ENCODE measurements at regions not wholly inside any gene's neighbourhood (a gene's known extent, or its start where the extent isn't known, plus 50 kb on each side); places are given as distances from the start of the nearest gene placed in this dataset.

DNA sequence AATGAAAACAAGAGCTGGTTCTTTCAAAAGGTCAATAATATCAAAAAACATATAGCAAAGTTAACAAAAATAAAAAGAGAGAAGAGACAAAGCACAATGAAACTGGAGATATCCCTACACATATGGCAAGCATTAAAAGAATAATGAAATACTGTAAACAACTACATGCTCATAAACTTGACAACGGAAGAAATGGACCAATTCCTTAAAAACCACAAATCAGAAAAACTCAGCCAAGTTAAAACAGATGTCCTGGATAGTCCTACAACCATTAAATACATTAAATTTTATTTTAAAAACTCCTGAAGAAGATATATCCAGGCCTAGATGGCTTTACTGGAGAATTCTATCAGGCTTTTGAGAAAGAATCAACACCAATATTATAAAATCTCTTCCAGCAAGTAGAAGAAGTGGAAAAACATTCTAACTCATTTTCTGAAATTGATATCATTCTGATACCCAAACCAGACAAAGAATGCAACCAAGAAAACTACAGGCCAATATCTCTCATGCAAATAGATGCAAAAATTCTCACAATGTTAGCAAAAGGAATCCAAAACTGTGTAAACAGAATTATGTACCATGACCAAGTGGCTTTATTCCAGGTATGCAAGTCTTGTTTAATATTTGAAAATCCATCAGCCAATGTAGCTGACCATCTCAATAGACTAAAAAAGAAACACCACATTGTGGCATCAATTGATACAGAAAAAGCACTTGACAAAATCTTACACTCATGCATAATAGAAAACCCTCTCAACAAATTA lies 56.1 kb upstream of the LRRC7 start:
- Histone ChIP-seq H3K27ac (no peak overlapping the region), H3K4me3 (no peak overlapping the region)

DNA sequence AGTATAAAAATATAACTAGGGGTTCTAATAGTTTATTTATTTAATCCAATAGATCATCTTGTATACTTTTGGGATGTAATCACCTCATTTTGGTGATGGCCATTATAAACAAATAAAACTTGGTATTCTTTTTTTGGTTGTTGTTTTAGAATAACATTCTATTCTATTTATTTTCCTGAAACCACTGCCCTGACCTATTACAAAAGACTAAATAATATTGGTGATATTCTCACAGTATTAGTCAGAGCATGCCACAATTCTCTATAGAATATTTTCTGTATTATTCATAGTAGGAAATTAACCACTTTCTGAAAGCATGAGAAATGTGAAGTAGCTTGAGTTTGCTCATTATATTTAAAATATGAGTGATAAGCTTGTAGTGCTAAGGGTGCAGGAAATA lies 54.1 kb upstream of the LRRC7 start:
- H3K27ac ChIP-seq: no peak overlapping the region
- no peak overlapping the region for H3K4me3 ChIP-seq

All from skin epidermis (tissue), 12 donors.